Tongue (tissue), 1 donor: ENCODE measurements at regions not wholly inside any gene's neighbourhood (a gene's known extent, or its start where the extent isn't known, plus 50 kb on each side); places are given as distances from the start of the nearest gene placed in this dataset.
A peak's percentile ranks its signal among the peaks of the same experiment; 100 is the strongest.

ENCODE experiments used
- DNase-seq: peaks from one replicate; pipeline ENCODE4 v3.0.0-alpha.2; 2015

DNA sequence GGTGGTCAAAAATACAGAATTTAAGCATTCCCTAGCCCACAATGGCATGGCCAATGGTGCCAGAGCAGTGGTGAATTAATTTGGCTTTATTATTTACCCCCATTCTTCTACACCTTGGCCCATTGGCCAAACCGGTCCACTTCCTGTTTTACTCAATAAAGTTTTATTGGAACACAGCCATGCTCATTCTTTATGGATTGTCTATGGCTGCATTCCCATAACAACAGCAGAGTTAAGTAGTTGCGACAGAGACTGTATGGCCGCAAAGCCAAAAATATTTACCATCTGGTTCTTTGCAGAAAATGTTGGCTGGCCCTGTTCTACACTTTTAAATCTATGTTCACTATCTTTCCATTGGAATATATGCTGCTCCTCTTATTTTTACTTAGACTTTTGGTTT lies 130.3 kb upstream of the CCDC68 start:
- DNase-seq: no peak

DNA sequence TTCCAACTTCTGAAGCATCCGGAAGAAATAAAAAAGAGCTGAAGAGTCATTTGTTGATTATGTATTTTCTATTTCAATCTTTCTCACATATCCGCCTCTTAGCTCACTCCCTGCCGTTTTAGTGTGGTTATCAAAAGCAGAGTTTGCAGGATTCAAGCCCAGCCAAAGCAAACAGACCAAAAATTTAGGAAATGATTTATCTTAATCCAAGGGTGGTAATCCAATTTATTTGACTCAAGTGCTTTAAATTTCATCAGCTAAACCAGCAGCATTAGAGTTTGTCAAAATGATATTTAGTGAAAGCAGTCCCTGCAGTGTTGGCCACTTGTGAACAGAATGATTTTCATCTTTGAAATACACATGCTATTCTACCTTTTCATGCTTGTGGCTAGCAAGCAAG lies 129.3 kb upstream of the CCDC68 start:
- no peak for DNase-seq

DNA sequence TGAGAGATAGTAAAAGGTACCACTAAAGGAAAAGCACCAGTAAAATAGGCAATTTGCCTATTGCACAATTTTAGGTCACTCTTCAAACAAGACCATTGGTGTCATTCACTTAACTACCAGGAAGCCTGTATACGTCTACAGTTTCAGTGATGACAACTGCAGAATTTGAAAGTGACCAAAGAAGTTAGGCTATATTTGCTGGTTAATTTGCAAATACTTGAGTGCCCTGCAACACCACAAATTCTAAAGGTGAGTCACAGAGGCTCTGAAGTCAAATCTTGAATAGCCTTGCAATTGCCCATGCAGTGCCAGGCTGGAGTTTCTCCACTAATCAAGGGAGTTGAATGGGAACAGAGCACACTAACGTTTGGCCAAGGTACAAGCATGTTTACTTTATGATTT lies 128.7 kb upstream of the CCDC68 start:
- no peak for DNase-seq

DNA sequence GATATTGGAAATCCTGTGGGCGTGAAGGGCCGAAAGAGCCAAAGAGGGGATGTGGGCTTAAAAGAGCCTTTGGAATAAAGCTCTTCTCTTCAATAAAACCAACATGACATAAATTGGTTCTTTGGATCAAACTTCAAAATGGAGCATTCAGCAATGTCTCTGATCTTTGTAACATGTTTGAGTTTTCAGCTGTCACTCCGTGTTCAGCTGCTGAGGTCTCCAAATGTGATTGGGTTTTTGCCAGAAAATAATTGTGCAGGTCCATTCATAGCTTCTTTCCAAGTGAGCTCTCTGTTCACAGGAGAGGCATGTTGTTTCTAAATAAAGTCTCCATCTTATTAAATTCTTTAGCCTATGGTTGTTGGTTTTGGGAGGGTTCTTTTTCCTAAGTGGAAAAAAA lies 127.6 kb upstream of the CCDC68 start:
- DNase-seq: peak; percentile 63

DNA sequence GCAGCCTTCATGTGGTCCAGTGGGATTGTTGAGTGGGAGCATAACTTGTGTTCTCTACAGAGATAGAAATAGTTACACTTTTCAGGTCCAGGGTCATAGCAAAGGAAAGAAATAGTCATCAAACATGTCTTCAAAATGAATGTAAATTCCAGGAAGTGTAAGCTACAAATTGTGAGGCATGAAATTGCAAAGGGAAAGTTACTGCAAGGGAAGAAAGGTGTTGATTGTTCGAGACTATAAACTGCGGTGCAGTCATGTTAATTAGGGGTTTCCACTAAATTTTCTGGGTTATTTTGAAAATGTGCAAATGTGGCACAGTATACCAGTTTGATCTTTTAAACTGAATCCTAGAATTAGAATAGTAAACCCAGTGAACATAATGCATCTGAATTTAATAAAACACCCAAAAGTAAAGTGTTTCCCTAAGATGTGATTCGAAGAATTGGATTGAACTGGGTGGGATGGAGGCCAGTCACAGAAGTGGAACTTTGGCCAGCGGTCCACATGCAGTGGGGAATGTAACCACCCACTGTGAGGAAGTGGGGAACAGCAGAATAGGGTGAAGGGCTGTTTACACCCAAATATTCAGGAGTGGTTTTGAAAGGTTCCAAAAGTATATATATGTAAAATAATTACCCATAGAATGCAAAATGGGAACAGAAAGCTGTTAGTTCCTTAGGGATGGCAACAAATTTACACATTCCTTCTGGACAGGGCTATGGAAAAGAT lies 126.5 kb upstream of the CCDC68 start:
- no peak for DNase-seq

DNA sequence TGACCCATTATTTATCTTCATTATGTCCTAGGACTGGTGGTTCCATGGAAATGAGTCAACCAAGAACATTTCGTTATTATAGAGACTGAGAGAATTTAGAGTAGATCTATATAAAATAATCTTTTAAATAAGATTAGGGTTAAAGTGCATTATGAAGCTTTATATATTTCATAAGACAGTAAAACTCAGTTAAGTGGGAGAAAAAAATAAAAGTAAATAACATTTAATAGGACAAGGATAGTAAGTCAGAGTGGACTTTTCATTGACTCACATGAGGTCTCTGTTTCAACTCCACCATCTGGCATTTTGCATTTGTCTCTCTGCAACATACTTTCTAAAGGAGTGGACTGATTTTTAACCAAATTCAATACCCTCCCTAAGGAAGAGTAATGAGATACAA lies 125.3 kb upstream of the CCDC68 start:
- no peak for DNase-seq

DNA sequence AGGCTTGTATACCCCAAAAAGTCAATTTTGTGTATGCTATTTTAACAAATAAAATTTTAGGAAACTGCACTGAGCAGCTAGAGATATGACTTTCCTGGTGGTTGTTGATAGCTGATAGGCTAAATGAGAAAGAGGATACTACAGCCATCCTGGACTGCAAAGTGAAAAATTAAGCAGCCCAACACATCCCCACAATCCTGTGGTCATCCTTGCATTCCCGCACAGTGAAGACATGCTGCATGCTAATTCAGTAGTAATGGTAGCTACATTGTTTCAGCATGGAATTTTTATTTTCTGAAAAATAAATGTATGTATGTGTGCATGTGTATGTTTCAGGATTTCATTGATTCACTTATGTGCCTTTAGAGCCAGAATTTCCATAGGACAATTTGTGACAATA lies 124.2 kb upstream of the CCDC68 start:
- no peak for DNase-seq

DNA sequence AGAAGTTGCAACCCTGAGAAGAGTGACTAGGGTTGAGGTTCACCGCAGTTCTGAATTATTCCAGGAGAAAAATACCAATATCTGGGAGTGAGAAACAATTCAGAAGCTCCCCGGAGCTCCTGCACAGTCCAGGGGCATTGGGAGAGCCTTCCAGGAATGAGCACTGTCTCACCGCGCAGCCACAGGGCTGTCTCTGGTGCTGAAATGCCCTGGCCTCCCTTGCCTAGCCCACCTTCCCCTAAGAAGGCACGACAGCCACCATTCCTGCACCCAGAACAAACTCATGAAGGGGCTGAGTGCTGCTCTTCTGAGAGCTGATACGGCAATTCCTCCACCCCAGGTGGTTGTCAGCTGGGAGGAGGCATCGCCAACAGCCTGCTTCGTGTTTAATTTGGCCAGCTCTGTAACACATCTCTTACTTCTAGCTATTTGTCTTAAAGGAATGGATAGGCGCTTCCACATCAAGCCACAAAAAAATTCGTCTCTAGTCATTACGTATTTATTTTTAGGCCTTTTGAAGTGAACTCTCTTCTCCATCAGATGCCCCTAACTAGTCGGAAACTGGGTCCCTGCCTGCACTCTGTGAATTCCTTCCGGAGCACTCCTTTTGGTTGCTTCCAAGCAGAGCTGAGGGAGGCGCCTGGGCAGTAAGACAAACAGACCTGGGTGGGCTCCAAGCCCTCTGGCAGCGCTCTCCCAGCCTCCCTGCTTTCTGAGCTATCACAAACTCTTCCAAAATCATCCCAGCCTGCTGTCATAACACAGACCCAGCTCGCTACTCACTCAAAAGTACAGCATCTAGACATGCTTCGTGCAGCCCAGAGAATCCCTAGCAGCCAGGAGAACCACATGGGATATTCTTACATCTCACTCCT lies 120.5 kb upstream of the CCDC68 start:
- peak; percentile 48 for DNase-seq

DNA sequence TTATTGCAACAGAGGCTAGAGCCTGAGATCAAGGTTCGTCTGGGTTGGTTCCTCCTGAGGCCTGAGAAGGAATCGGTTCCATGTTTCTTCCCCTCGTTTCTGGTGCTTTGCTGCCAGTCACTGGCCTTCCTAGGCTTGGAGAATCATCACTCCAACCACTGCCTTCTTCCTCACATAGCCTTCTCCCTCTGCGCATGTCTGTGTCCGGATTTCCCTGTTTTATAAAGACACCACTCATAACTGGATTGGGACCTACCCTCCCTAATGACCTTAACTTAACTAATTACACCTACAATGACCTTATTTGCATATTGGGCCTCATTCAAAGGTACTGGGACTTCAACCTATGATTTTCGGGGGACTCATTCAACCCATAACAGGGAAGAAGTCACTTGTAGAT lies 119.8 kb upstream of the CCDC68 start:
- DNase-seq: no peak

DNA sequence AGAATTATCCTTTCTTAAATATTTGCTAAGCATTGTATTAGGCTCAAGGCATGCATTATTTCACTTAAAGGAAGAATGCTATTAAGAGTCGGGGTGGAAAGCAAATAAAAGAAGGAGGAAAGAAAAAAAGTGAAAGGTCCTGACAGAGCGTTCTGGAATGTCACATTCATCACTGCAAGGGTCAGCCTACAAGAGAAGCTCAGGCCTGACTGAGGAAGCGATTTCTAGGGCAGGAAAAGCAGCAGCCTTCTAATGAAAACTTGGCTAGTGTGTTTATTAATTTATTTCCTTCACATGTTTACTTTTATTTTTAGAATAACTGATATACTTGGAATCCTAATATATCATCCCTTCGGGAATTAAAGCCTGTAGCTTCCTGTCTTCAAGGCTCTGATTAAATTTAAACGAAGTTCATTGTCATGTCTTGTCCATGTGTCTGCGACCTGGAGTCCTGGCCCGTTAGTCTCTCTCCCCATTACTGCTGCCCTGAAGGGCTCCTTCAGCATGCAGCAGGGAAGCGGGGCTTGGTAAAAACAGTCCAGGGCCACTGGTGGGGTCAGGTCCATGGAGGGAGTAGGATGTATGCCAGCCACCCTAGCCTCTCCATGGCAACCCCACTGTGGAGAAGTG lies 119.2 kb upstream of the CCDC68 start:
- DNase-seq: no peak

DNA sequence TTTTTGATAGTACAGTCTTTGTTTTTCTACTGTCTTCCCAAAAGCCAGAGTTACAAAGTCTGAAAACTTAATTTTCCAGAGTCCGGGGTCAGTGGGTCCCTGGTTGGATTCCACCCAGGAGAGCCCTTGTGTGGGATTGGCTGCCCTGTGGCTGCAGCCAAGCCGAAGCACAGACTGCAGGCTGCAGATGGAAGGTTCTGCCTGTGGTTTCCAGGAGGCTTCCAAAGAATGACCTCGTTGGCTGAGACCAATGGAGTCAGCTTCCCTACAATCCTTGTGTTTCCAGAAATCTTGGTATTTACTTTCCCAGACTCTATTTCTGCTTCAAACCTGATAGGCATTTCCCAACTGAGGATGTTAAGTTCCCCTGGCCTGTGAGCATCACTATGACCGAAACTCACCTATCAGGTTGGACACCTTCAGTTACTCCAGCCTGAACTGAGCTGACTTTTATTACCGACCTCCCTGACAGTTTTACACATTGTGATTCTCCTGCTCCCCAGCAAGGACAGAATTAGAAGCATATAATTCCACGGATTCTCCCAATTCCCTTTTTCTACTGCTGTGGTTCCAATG lies 117.5 kb upstream of the CCDC68 start:
- DNase-seq: no peak

DNA sequence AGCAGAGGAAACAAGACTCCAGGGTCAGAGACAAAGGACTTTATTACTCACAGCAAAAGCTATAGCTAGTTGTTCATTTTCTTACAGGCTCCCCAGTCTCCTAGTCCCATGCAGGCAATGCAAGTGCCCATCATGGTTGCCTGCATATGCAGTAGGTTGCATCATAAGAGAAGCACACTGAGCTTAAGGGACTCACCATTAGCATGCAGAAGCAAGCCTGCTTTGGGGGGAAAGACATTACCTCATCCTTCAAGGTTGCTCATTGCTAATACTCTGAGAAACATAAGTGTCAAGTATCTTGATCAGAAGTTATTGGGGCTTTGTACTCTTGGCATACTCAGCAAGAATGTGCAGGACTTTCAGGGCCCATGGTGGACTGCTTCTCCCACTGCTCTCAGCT lies 114.6 kb upstream of the CCDC68 start:
- DNase-seq: no peak

DNA sequence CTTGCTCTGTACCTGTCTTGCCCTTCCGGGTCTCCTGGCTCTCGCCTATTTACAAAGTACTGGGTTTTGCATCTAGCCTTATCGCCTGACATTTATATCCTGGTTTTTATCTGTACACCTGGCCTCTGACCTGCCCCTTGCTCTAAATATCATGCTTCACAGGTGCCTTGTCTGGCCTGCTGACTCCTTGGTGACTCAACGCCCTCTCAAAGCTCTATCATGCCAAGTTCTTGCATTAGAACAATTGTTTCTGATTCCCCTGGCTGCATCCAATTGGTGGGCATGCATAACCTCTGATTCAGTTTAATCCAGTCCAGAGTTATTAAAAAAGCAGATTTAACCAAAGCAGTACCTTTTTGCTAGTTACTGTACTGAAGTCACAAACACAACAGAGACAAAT lies 113.9 kb upstream of the CCDC68 start:
- DNase-seq: no peak

DNA sequence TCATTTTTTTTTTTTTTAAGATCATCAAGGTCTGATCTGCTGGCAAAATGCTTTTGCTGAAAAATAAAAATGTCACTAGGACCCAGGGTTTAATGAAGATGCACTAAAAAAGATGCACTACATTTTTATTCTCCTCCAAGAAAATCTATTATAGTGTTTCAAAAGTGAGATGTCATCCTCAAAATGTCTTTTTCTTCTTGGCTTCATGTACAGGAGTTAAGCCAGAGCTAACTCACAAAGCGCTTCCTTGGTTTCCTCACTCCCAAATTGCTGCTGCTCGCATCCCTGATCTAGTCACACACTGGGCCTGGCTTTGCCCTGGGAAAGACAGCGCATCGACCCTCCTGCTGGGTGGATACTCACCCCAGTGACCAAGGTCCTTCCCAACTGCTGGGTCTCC lies 113.4 kb upstream of the CCDC68 start:
- DNase-seq: no peak

DNA sequence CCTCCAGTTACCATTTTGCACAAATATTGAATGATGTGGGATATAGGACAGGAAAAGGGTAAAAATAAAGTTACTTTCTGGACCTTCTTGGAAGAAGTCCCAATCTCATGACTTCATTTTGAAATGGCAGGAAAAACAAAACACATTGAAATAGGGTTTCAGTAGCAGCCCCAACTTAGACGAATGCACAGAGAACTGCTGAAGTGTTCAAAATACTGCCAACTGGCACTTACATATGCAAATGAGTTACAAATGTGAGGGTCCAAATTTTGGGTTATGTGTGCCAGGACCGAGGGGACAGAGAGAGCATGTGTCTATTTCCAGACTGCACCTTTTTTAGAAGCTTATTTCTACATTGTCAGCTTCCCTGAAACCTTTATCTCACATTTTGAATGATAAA lies 112.9 kb upstream of the CCDC68 start:
- DNase-seq: no peak

DNA sequence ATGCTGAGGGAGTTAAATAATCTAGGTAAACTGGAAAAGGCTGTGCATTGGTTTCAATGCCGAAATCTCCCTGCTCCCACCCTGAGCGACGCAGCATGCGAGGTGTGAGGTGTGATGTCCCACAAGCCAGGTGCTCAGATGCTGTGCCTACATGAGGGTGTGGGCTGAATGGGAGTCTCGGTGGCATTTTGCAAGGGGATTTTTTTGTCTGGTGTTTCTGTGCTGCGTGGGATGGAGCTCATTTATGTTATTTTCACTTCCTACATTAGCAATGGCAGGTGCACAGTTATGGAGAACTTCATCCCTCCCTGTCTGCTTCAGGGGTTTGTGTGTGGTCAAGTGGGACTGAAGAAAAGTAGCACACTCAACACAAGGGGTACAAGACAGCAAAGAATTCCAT lies 110.2 kb upstream of the CCDC68 start:
- no peak for DNase-seq

DNA sequence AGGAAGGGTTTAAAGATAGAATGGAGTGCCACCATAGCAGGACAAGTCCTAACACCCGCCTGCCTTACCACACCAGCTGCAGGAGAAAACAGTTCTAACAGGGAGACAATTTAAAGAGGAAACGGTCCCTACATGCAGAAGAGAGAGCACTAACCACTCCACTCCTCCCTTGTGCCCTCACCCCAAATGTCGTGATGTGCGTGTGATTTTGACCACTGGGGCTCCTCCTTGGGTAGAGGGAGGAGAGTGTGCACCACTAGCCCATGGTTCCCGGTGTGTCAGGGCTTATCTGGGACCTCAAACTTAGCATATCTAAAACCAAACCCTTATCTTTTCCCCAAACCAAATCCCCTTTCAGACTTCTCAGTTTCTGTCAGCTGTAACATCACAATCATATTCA lies 105.5 kb upstream of the CCDC68 start:
- DNase-seq: no peak

DNA sequence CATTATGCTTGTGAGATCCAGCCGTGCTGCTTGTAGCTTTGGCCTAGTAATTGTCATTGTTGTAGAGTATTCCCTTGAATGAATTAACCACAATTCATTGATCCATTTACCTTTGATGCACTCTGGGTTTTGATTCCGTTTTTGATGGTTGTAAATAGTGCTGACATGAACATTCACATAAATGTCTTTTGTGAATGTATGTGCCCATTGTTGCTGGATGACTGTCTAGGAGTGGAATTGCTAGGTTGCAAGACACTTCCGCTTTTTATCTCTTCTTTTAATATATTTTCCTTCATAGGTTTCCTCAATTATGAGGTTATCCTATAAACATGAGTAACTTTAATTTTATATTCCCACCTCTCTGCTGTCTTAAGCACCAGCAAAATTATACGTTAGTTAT lies 104.8 kb upstream of the CCDC68 start:
- DNase-seq: no peak

DNA sequence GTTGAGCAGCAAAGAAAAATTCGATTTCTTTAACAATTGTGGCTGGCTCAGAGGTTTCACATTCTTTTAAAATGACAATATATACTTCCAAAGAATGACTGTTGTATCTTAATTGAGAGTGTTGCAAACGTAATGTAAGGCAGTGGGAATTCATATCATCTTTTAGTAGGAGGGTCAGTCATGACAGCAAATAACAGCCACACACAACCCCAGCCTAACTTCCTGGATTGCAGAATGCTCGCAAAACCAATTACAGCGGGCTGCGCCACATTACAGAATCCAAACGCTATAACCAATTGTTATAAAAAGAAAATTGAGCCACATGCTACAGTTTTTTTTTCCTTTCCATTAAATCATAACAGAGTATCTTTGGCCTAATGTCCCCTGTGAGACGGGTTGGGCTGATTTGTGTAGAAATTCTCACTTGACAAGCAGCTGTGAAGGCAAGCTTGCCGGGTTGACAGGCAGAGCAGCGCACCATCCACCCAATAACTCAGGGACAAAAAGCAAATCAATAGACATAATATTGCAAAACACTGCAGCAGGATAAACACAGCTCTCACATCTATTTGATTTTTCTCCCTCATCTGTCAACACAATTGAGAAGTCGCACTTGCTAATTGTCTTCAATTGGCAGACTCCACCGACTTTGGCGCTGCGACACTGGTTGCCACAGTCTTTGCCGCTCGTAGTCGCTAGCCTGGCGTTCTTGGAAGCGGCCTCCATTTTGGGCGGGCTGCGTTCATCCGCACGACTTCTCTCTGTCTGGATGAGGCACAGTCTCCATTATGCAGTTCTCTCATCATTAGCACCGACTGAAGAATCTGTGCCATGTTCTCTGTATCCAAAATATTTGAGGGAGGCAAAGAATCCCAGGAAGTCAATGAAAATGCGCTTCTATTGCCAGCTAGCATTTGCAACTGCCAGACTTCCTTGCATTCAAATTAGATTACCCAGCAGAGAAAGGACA lies 95.0 kb upstream of the CCDC68 start:
- DNase-seq: no peak

DNA sequence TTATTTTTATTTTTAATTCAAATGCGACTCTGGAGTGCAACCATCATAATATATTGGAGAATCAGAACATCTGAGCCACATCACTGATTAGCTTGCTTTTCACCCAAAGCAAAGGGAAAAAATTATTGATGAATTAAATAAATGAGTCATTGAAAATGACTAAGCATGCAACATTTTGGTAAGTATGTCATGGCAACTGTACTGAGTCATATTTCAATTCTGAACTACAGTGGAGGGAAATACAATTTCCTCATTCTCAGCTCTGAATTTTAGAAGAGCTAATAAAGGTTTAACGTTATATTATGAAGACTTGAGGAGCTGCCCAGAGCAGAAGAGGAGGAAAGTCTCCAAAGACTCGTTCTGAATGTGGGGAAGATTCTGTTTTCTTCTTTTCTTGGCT lies 89.6 kb upstream of the CCDC68 start:
- DNase-seq: no peak

DNA sequence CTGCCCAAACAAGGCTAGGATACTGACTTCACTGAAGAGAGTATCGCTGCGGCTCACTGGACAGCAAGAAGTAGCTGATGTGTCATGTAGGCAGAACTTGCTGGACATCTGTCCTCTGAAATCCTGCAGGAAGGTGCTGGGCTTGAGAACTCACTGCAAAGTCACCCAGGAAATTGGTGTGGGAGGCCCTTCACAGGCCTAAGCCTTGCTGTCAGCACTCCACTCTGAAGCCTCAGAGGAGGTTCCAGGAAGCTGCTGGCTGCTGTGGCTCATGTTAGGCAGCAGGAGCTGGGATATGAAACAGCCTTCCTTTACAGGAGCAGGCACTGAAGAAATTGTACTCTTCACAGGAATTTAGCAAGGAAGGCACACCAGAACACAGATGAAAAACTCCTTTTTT lies 88.3 kb upstream of the CCDC68 start:
- DNase-seq: no peak

DNA sequence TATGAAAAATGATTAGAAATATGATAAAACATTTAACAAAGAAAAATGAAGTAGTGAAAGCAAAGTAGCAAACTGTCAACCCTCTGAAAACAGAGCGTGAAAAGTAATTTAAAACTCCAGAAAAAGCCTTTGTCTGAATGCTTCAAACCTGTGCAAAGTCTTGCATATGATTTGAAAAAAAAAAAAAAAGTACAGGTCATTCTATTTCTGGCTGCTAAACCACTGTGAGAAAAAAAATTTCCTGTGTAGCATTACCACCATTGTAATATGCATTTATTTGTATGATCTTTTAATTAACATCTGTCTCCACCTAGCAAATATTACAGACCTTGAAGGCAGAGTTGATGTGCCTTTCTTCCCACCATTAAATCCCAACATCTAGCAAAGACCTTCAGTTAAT lies 82.1 kb upstream of the CCDC68 start:
- no peak for DNase-seq
